Heart right ventricle (tissue), 16 donors: ENCODE measurements at regions not wholly inside any gene's neighbourhood (a gene's known extent, or its start where the extent isn't known, plus 50 kb on each side); places are given as distances from the start of the nearest gene placed in this dataset.

Experiments used
- ATAC-seq, 8 donors: fragments of 200-7000 bp; cut with Tn5 transposase; one replicate each; pipeline ENCODE4 v1.9.1; 2020; ENCODE audit warnings: mild to moderate bottlenecking in 8 of 8, moderate library complexity in 8 of 8, moderate number of reproducible peaks in 1 of 8
- DNase-seq, 2 donors: peaks; one replicate each; pipeline ENCODE4 v3.0.0-alpha.2; 2020
- H3K27ac ChIP-seq, 10 donors: fragments of 200-600 bp; sonication (generic) in 2 of 10; one replicate each; pipeline versions ENCODE4 v1.5.0 to v1.8.0; 2020 to 2022; ENCODE audit warnings: mild to moderate bottlenecking in 3 of 10
- H3K27me3 ChIP-seq, 7 donors: fragments of 200-600 bp; one replicate each; pipeline ENCODE4 v1.8.0; 2021 to 2022; ENCODE audit warnings: mild to moderate bottlenecking in 2 of 7
- H3K36me3 ChIP-seq, 9 donors: fragments of 200-600 bp; sonication (generic) in 1 of 9; one replicate each; pipeline versions ENCODE4 v1.5.0 to v1.8.0; 2020 to 2022; ENCODE audit warnings: mild to moderate bottlenecking in 2 of 9
- H3K4me1 ChIP-seq, 9 donors: fragments of 200-600 bp; sonication (generic) in 1 of 9; one replicate each; pipeline versions ENCODE4 v1.5.0 to v1.8.0; 2020 to 2022; ENCODE audit warnings: mild to moderate bottlenecking in 4 of 9
- H3K4me3 ChIP-seq, 10 donors: fragments of 200-600 bp; sonication (generic) in 2 of 10; one replicate each; pipeline versions ENCODE4 v1.5.0 to v1.8.0; 2020 to 2022; ENCODE audit warnings: mild to moderate bottlenecking in 7 of 10, moderate library complexity in 2 of 10
- H3K9me3 ChIP-seq, 11 donors: fragments of 200-600 bp in 10 of 11; sonication (generic) in 2 of 11; one replicate each; pipeline versions ENCODE4 v1.5.0 to v1.8.0; 2013 to 2022; ENCODE audit warnings: mild to moderate bottlenecking in 2 of 11, control low read depth in 1 of 11, moderate library complexity in 1 of 11
- WGBS, 2 donors: extraction: QIAGEN DNeasy Blood & Tissue Kit; methylation state at CpG; one replicate each; pipeline ENCODE4 v1.1.7; 2013; ENCODE audit warnings: inconsistent platforms in 1 of 2; 5-methylcytosine and 5-hydroxymethylcytosine counted together
- intact Hi-C, 10 donors: fragments of 100-400 bp; cut with DNase I; formaldehyde crosslinking; loops; one replicate each; pipeline versions ENCODE4 v1.11.1 to v1.14.2; 2022
- TF ChIP-seq, protein P1 (sequence below), 9 donors: fragments of 200-600 bp; sonication (generic) in 2 of 9; IDR thresholded peaks; one replicate each; pipeline versions ENCODE4 v1.5.0 to v1.8.0; 2021 to 2022; ENCODE audit warnings: antibody characterized with exemption in 9 of 9, mild to moderate bottlenecking in 5 of 9, moderate library complexity in 1 of 9
- donor health status: Arrhythmogenic right ventricular cardiomyopathy.
- donor health status: ischemic (EF 13 %, LVEDD 7.1; RV severe dilation, severe dysfunction).
- donor health status: healthy with polysubstance abuse.
- donor health status: DM: no; HTN: yes; CAD: no.
- donor health status: DM: no; HTN: no; CAD: no.
- donor health status: ischemic (EF 25% LVEDD 6.9; RV normal size, moderate dysfunction).
- donor health status: ischemic (EF 25% LVEDD 5.7; RV mildly dilated, moderate dysfunction).
- donor health status: healthy.
- donor health status: DM: yes; HTN: yes; CAD: no.
- donor health status: Ischemic cardiomyopathy.
- donor health status: ischemic (EF 35%, LVEDD 5.7; RV mildly dilated, moderate dysfunction).
- donor health status: nonischemic (EF 11% LVEDD 7.7; RV severe dilation, severe dysfunction).
- donor health status: DM: yes; HTN: yes; CAD: no.
- donor health status: PGD.
- donor health status: ischemic (EF 29% LVEDD 5.4; RV normal size, mild dysfunction).
- donor health status: nonischemic (EF 23%, LVEDD 6.1; RV moderate dilation, normal function).

- intact Hi-C loops: no loop called here
- no peaks in the 10 kb centered on the region for H3K36me3 ChIP-seq
- H3K27ac ChIP-seq: no peak overlapping the region
- TF ChIP-seq, protein P1, sequence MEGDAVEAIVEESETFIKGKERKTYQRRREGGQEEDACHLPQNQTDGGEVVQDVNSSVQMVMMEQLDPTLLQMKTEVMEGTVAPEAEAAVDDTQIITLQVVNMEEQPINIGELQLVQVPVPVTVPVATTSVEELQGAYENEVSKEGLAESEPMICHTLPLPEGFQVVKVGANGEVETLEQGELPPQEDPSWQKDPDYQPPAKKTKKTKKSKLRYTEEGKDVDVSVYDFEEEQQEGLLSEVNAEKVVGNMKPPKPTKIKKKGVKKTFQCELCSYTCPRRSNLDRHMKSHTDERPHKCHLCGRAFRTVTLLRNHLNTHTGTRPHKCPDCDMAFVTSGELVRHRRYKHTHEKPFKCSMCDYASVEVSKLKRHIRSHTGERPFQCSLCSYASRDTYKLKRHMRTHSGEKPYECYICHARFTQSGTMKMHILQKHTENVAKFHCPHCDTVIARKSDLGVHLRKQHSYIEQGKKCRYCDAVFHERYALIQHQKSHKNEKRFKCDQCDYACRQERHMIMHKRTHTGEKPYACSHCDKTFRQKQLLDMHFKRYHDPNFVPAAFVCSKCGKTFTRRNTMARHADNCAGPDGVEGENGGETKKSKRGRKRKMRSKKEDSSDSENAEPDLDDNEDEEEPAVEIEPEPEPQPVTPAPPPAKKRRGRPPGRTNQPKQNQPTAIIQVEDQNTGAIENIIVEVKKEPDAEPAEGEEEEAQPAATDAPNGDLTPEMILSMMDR (IDR thresholded peaks at IDR 0.05): no peak
- DNase-seq (no peak), ATAC-seq (no peak)
- H3K4me3 ChIP-seq: no peak overlapping the region
- H3K4me1 ChIP-seq: no peaks in the 10 kb centered on the region
- 83 to 89% methylated on average over 5 of the region's 5 CpGs for WGBS, 2 donors
- H3K9me3 ChIP-seq: peaks cover 0 to 15% (median 0%) of the 10 kb centered on the region in 11 donors
- H3K27me3 ChIP-seq: no peaks in the 10 kb centered on the region
Observed at GRCh38 chr2:102999958-103000357, 238.1 kb downstream of the TMEM182 start.

GRCh38 chr2:103002954-103003353 lies 241.1 kb downstream of the TMEM182 start:
- 79 to 83% methylated on average over 4 of the region's 4 CpGs for WGBS, 2 donors

DNA sequence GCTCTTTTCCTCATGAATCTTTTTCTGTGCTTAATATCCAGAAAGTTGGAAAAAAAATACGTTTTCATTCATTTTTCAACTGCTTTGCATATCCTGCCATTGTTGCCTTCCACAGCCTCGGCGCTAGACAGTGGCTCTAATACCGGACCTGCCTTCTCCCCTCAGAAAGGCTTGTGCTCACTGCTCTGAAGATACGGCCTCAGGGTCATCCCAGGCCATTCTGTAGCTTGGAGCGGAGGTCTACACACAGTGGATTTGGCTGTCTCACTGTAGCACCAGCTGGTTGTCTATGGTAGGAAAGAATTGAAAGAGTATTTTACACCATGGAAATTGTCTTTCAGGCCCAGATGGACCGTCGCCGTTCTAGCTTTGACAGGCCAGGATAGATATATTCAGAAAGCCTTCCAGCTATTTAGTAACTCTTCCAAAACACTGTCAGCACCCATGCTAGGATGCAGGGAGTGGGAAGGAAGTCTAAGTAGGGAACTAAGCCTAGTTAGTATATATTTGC lies 242.0 kb downstream of the TMEM182 start:
- no peak for DNase-seq
- Histone ChIP-seq H3K27ac (no peak overlapping the region), H3K27me3 (no peaks in the 10 kb centered on the region), H3K4me1 (no peaks in the 10 kb centered on the region), H3K9me3 (peaks cover 0 to 15% (median 0%) of the 10 kb centered on the region in 11 donors), H3K4me3 (no peak overlapping the region), H3K36me3 (no peaks in the 10 kb centered on the region)
- TF ChIP-seq, protein P1 (IDR thresholded peaks at IDR 0.05): no peak
- WGBS, 2 donors: 57 to 60% methylated on average over 9 of the region's 9 CpGs
- intact Hi-C loops: no loop called here
- no peak for ATAC-seq

More at GRCh38 chr2:103002954-103003353, 241.1 kb downstream of the TMEM182 start:
- DNase-seq (no peak), ATAC-seq (no peak)
- Histone ChIP-seq H3K4me1 (no peaks in the 10 kb centered on the region), H3K4me3 (no peak overlapping the region), H3K27ac (no peak overlapping the region), H3K27me3 (no peaks in the 10 kb centered on the region), H3K9me3 (peaks cover 0 to 15% (median 0%) of the 10 kb centered on the region in 11 donors), H3K36me3 (no peaks in the 10 kb centered on the region)
- intact Hi-C loops: no loop called here
- TF ChIP-seq, protein P1 (IDR thresholded peaks at IDR 0.05): no peak

DNA sequence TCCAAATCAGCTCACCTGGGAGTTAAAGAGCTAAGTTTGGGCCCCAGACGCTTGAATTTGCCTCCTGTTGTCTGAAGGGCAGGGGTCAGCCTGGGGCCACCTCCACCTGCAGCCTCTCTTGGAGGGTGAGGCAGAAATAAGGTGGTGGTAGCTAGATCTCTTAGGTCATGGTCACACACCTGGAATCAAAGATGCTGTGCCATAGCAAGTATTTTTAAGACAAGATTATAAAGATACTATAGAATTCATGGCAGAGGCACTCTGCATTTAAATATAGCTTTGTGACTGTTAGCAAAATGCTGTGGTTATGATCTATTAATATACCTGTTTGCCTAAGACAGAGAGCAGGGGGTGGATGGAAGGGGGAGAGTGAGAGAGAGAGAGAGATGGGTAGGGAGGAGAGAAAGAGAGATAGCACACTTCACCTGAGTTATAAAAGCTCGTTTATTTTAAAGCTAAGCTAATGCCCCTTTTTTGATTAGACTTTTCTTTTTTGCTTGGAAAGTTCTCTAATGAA lies 242.7 kb downstream of the TMEM182 start:
- no peaks in the 10 kb centered on the region for H3K27me3 ChIP-seq
- intact Hi-C loops: no loop called here
- 33 to 42% methylated on average over 2 of the region's 2 CpGs for WGBS, 2 donors
- DNase-seq (no peak), ATAC-seq (no peak)
- no peaks in the 10 kb centered on the region for H3K4me1 ChIP-seq
- no peaks in the 10 kb centered on the region for H3K36me3 ChIP-seq
- H3K27ac ChIP-seq: no peak overlapping the region
- TF ChIP-seq, protein P1 (IDR thresholded peaks at IDR 0.05): no peak
- no peak overlapping the region for H3K4me3 ChIP-seq
- H3K9me3 ChIP-seq: peaks cover 0 to 15% (median 0%) of the 10 kb centered on the region in 11 donors
